HFFc6 (cell line): ENCODE measurements at regions not wholly inside any gene's neighbourhood (a gene's known extent, or its start where the extent isn't known, plus 50 kb on each side); places are given as distances from the start of the nearest gene placed in this dataset.

ENCODE experiments used
- DNase-seq: peaks from one replicate; pipeline ENCODE4 v3.0.0-alpha.2; 2018
- H3K27ac Mint-ChIP-seq: 2 replicates; pipeline ENCODE4 v1.8.0; 2020; ENCODE audit warnings: mild to moderate bottlenecking, mixed read lengths
- H3K27me3 Mint-ChIP-seq: 2 replicates; pipeline ENCODE4 v1.8.0; 2021; ENCODE audit warnings: mild to moderate bottlenecking, moderate library complexity, mixed read lengths; ENCODE audit not compliant: insufficient read depth
- H3K36me3 Mint-ChIP-seq: 2 replicates; pipeline ENCODE4 v1.8.0; 2021; ENCODE audit warnings: low read depth, mixed read lengths
- H3K4me1 Mint-ChIP-seq: 2 replicates; pipeline ENCODE4 v1.8.0; 2020; ENCODE audit warnings: low read depth, mixed read lengths
- H3K4me3 Mint-ChIP-seq: 2 replicates; pipeline ENCODE4 v1.8.0; 2020; ENCODE audit warnings: mild to moderate bottlenecking, moderate library complexity, mixed read lengths
- H3K9me3 Mint-ChIP-seq: 2 replicates; pipeline ENCODE4 v1.8.0; 2020; ENCODE audit warnings: mild to moderate bottlenecking, mixed read lengths
- CTCF ChIP-seq: fragments of 200-600 bp; sonication (generic); IDR thresholded peaks from 2 replicates; pipeline ENCODE4 v1.5.0; 2021; ENCODE audit warnings: antibody characterized with exemption, mild to moderate bottlenecking

GRCh38 chr2:67038195-67038594 lies 358.9 kb upstream of the ETAA1 start:
- H3K27me3 Mint-ChIP-seq: no peaks in the 10 kb centered on the region
- no peaks in the 10 kb centered on the region for H3K36me3 Mint-ChIP-seq

GRCh38 chr2:67039058-67039457 lies 358.1 kb upstream of the ETAA1 start:
- Mint-ChIP-seq H3K36me3 (no peaks in the 10 kb centered on the region), H3K4me1 (peaks cover 60% of the 10 kb centered on the region), H3K9me3 (no peaks in the 10 kb centered on the region), H3K27me3 (no peaks in the 10 kb centered on the region), H3K27ac (no peak overlapping the region), H3K4me3 (no peak overlapping the region)
- no peak for DNase-seq
- TF ChIP-seq CTCF: no peak

More at GRCh38 chr2:67038195-67038594, 358.9 kb upstream of the ETAA1 start:
- TF ChIP-seq CTCF: no peak
- no peak overlapping the region for H3K4me3 Mint-ChIP-seq
- no peaks in the 10 kb centered on the region for H3K9me3 Mint-ChIP-seq
- DNase-seq: no peak
- H3K4me1 Mint-ChIP-seq: peaks cover 68% of the 10 kb centered on the region
- H3K27ac Mint-ChIP-seq: no peak overlapping the region

- H3K9me3 Mint-ChIP-seq: no peaks in the 10 kb centered on the region
- no peaks in the 10 kb centered on the region for H3K36me3 Mint-ChIP-seq
- H3K4me1 Mint-ChIP-seq: peaks cover 54% of the 10 kb centered on the region
- no peak overlapping the region for H3K4me3 Mint-ChIP-seq
- no peak for TF ChIP-seq CTCF
- DNase-seq: no peak
- no peak overlapping the region for H3K27ac Mint-ChIP-seq
- H3K27me3 Mint-ChIP-seq: no peaks in the 10 kb centered on the region
These were observed 357.5 kb upstream of the ETAA1 start for GRCh38 chr2:67039517-67040103.

- H3K27ac Mint-ChIP-seq: peak overlapping the region; percentile 18
- no peaks in the 10 kb centered on the region for H3K27me3 Mint-ChIP-seq
- H3K4me3 Mint-ChIP-seq: no peak overlapping the region
- no peak for TF ChIP-seq CTCF
- H3K36me3 Mint-ChIP-seq: no peaks in the 10 kb centered on the region
- DNase-seq: no peak
- H3K4me1 Mint-ChIP-seq: peaks cover 40% of the 10 kb centered on the region
- H3K9me3 Mint-ChIP-seq: no peaks in the 10 kb centered on the region
These were observed 356.1 kb upstream of the ETAA1 start for GRCh38 chr2:67041051-67041450.

- TF ChIP-seq CTCF: no peak
- H3K9me3 Mint-ChIP-seq: no peaks in the 10 kb centered on the region
These were observed 353.2 kb upstream of the ETAA1 start for GRCh38 chr2:67043781-67044478.

More at GRCh38 chr2:67043781-67044478, 353.2 kb upstream of the ETAA1 start:
- Mint-ChIP-seq H3K27me3 (no peaks in the 10 kb centered on the region), H3K4me3 (no peak overlapping the region), H3K4me1 (peaks cover 30% of the 10 kb centered on the region), H3K36me3 (no peaks in the 10 kb centered on the region), H3K27ac (no peak overlapping the region)
- DNase-seq: no peak
